ENCODE measurements at regions not wholly inside any gene's neighbourhood (a gene's known extent, or its start where the extent isn't known, plus 50 kb on each side); places are given as distances from the start of the nearest gene placed in this dataset.

DNA sequence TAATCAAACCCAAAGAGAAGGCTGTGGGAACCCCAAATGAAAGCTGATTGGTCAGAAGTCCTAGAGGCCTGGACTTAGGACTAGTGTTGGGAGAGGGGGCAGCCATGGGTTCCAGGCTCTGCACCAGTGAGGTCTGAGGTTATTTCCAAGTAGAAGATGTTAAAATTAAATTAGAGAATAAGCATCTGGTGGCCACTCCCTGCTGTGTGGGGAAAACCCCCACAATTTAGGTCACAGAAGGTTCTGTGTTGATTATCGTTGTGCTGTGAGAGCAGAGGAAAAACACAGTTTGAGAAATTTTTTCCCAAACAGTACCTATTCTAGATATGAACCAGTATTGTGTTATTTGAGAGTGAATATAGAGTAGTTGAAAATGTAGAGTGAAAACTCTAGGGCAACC is 53.9 kb upstream of the NSMCE3 start:
- H3K9me3 ChIP-seq (ENCODE audit: insufficient read depth, low read length, severe bottlenecking), result no peaks in the 10 kb centered on the region
- ATAC-seq (ENCODE audit: insufficient read depth, low read depth) (no peak), DNase-seq (no peak)
- no peak overlapping the region for H2AFZ ChIP-seq (ENCODE audit: low read depth, low read length)
- H3K4me1 ChIP-seq (ENCODE audit: insufficient read depth, low read length), result no peaks in the 10 kb centered on the region
- H3K27me3 ChIP-seq (ENCODE audit: insufficient read depth, low read length, poor library complexity), result no peaks in the 10 kb centered on the region
- H3K9ac ChIP-seq (ENCODE audit: low read depth, low read length), result no peak overlapping the region
- no peak overlapping the region for H3K27ac ChIP-seq (ENCODE audit: low read length)
- no peak overlapping the region for H3K4me3 ChIP-seq (ENCODE audit: low read depth in 1 of 2, low read length in 2 of 2)
- no peaks in the 10 kb centered on the region for H3K79me2 ChIP-seq (ENCODE audit: insufficient read depth, low read length)
- no peak overlapping the region for H3K4me2 ChIP-seq (ENCODE audit: insufficient read depth, low read length)
- TF ChIP-seq CTCF (IDR thresholded peaks at IDR 0.05; ENCODE audit: borderline replicate concordance, extremely low read depth, low read length, poor library complexity, severe bottlenecking), result no peak
- no peaks in the 10 kb centered on the region for H4K20me1 ChIP-seq (ENCODE audit: insufficient read depth, low read length)
- no peaks in the 10 kb centered on the region for H3K36me3 ChIP-seq (ENCODE audit: insufficient read depth, low read length)

- Histone ChIP-seq H3K4me3 (ENCODE audit: low read depth in 1 of 2, low read length in 2 of 2) (no peak overlapping the region), H3K4me1 (ENCODE audit: insufficient read depth, low read length) (no peaks in the 10 kb centered on the region), H3K27ac (ENCODE audit: low read length) (no peak overlapping the region), H3K36me3 (ENCODE audit: insufficient read depth, low read length) (no peaks in the 10 kb centered on the region), H3K79me2 (ENCODE audit: insufficient read depth, low read length) (no peaks in the 10 kb centered on the region), H3K27me3 (ENCODE audit: insufficient read depth, low read length, poor library complexity) (no peaks in the 10 kb centered on the region), H2AFZ (ENCODE audit: low read depth, low read length) (no peak overlapping the region), H3K9me3 (ENCODE audit: insufficient read depth, low read length, severe bottlenecking) (no peaks in the 10 kb centered on the region), H4K20me1 (ENCODE audit: insufficient read depth, low read length) (no peaks in the 10 kb centered on the region), H3K9ac (ENCODE audit: low read depth, low read length) (no peak overlapping the region), H3K4me2 (ENCODE audit: insufficient read depth, low read length) (no peak overlapping the region)
- ATAC-seq (ENCODE audit: insufficient read depth, low read depth) (no peak), DNase-seq (no peak)
- TF ChIP-seq EZH2 (IDR thresholded peaks at IDR 0.05; ENCODE audit: borderline replicate concordance, low read depth, low read length, severe bottlenecking) (no peak), CTCF (IDR thresholded peaks at IDR 0.05; ENCODE audit: borderline replicate concordance, extremely low read depth, low read length, poor library complexity, severe bottlenecking) (no peak)
These were observed 52.8 kb upstream of the NSMCE3 start for GRCh38 chr15:29322415-29322814.

- Histone ChIP-seq H3K9me3 (ENCODE audit: insufficient read depth, low read length, severe bottlenecking) (no peaks in the 10 kb centered on the region), H3K36me3 (ENCODE audit: insufficient read depth, low read length) (no peaks in the 10 kb centered on the region), H3K4me3 (ENCODE audit: low read depth in 1 of 2, low read length in 2 of 2) (no peak overlapping the region), H3K27ac (ENCODE audit: low read length) (no peak overlapping the region), H2AFZ (ENCODE audit: low read depth, low read length) (no peak overlapping the region), H3K79me2 (ENCODE audit: insufficient read depth, low read length) (no peaks in the 10 kb centered on the region), H3K27me3 (ENCODE audit: insufficient read depth, low read length, poor library complexity) (no peaks in the 10 kb centered on the region), H3K9ac (ENCODE audit: low read depth, low read length) (no peak overlapping the region), H3K4me2 (ENCODE audit: insufficient read depth, low read length) (no peak overlapping the region), H3K4me1 (ENCODE audit: insufficient read depth, low read length) (no peaks in the 10 kb centered on the region), H4K20me1 (ENCODE audit: insufficient read depth, low read length) (no peaks in the 10 kb centered on the region)
- TF ChIP-seq CTCF (IDR thresholded peaks at IDR 0.05; ENCODE audit: borderline replicate concordance, extremely low read depth, low read length, poor library complexity, severe bottlenecking) (no peak), EZH2 (IDR thresholded peaks at IDR 0.05; ENCODE audit: borderline replicate concordance, low read depth, low read length, severe bottlenecking) (no peak)
- DNase-seq, result no peak
- no peak for ATAC-seq (ENCODE audit: insufficient read depth, low read depth)
These were observed 50.8 kb upstream of the NSMCE3 start for GRCh38 chr15:29320420-29320819.

DNA sequence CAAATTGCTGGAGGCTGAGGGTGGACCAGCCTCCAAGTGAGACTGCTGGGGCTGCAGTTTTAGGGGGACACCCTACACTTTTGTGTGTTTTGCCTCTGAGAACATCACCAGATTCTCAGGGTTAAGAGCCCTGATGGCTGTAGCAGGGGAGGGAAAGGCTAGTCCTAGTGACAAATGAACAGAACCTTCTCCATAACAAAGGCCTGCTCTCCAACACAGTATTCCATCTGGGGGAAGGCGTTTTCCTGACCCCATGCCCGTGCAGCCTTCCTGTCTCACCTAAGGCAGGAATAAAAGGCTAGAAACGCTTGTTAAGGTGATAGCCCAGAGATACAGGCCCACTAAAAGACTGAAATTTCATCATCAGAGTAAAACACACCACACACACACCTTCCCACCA is 50.2 kb upstream of the NSMCE3 start:
- ATAC-seq (ENCODE audit: insufficient read depth, low read depth), result no peak
- no peaks in the 10 kb centered on the region for H3K36me3 ChIP-seq (ENCODE audit: insufficient read depth, low read length)

More for the DNA sequence above, 50.2 kb upstream of the NSMCE3 start:
- Histone ChIP-seq H2AFZ (ENCODE audit: low read depth, low read length) (no peak overlapping the region), H3K4me2 (ENCODE audit: insufficient read depth, low read length) (no peak overlapping the region), H3K4me1 (ENCODE audit: insufficient read depth, low read length) (no peaks in the 10 kb centered on the region), H3K9ac (ENCODE audit: low read depth, low read length) (no peak overlapping the region), H4K20me1 (ENCODE audit: insufficient read depth, low read length) (no peaks in the 10 kb centered on the region), H3K9me3 (ENCODE audit: insufficient read depth, low read length, severe bottlenecking) (no peaks in the 10 kb centered on the region), H3K4me3 (ENCODE audit: low read depth in 1 of 2, low read length in 2 of 2) (no peak overlapping the region), H3K27me3 (ENCODE audit: insufficient read depth, low read length, poor library complexity) (no peaks in the 10 kb centered on the region), H3K79me2 (ENCODE audit: insufficient read depth, low read length) (no peaks in the 10 kb centered on the region), H3K27ac (ENCODE audit: low read length) (no peak overlapping the region)
- TF ChIP-seq EZH2 (IDR thresholded peaks at IDR 0.05; ENCODE audit: borderline replicate concordance, low read depth, low read length, severe bottlenecking), result no peak
- TF ChIP-seq CTCF (IDR thresholded peaks at IDR 0.05; ENCODE audit: borderline replicate concordance, extremely low read depth, low read length, poor library complexity, severe bottlenecking), result no peak
- no peak for DNase-seq
